ENCODE measurements at regions not wholly inside any gene's neighbourhood (a gene's known extent, or its start where the extent isn't known, plus 50 kb on each side); places are given as distances from the start of the nearest gene placed in this dataset.

DNA sequence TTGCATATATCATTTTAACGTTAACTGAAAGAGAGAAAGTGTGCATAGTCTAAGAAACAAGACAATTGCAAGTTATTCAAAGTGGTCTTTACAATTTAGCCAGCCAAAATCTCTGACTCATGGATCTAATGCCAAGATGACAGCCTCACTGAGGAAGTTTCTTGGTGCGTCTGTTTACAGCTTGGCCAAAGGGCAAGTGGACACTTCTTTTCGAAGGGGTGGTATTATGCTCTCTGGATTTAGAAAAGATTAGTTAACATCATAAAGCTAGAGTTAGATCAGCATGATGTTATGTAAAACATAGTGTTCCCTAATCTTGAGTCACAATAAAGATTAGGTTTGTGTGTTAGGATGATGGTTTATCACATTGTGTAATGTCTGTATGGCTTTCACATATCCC, 51.5 kb upstream of the SLC2A13 start:
- H3K27me3 ChIP-seq (ENCODE audit: control insufficient read depth, insufficient read depth, low read length) = no peaks in the 10 kb centered on the region
- no peaks in the 10 kb centered on the region for H3K36me3 ChIP-seq (ENCODE audit: control insufficient read depth, insufficient read depth, low read length)
- no peak overlapping the region for H3K27ac ChIP-seq
- peak overlapping the region; percentile 40 for H2AFZ ChIP-seq
- H3K9ac ChIP-seq = no peak overlapping the region
- no peaks in the 10 kb centered on the region for H3K9me3 ChIP-seq (ENCODE audit: control insufficient read depth, low read length)
- H3K4me2 ChIP-seq (ENCODE audit: low read length) = no peak overlapping the region
- no peak overlapping the region for H3K4me3 ChIP-seq (ENCODE audit: low read depth, low read length)
- no peaks in the 10 kb centered on the region for H3K79me2 ChIP-seq
- no peak for TF ChIP-seq CTCF (IDR thresholded peaks at IDR 0.05)
- H3K4me1 ChIP-seq = peaks cover 21% of the 10 kb centered on the region

- no peaks in the 10 kb centered on the region for H3K79me2 ChIP-seq
- H3K27me3 ChIP-seq (ENCODE audit: control insufficient read depth, insufficient read depth, low read length) = no peaks in the 10 kb centered on the region
- peak overlapping the region; percentile 50 for H2AFZ ChIP-seq
- no peak overlapping the region for H3K9ac ChIP-seq
- H3K4me1 ChIP-seq = peaks cover 27% of the 10 kb centered on the region
- no peaks in the 10 kb centered on the region for H3K36me3 ChIP-seq (ENCODE audit: control insufficient read depth, insufficient read depth, low read length)
- no peak overlapping the region for H3K4me2 ChIP-seq (ENCODE audit: low read length)
- peak overlapping the region; percentile 57 for H3K27ac ChIP-seq
- no peaks in the 10 kb centered on the region for H3K9me3 ChIP-seq (ENCODE audit: control insufficient read depth, low read length)
- TF ChIP-seq CTCF (IDR thresholded peaks at IDR 0.05) = no peak
- H3K4me3 ChIP-seq (ENCODE audit: low read depth, low read length) = no peak overlapping the region
Observed at GRCh38 chr12:40156021-40156764, 50.3 kb upstream of the SLC2A13 start.
